GM12891 (cell line): ENCODE measurements at regions not wholly inside any gene's neighbourhood (a gene's known extent, or its start where the extent isn't known, plus 50 kb on each side); places are given as distances from the start of the nearest gene placed in this dataset.

ENCODE experiments used
- PAX5 ChIP-seq: IDR thresholded peaks from 2 replicates; pipeline ENCODE4 v1.6.1; 2011; ENCODE audit warnings: low read length, moderate library complexity, mild to moderate bottlenecking; ENCODE audit not compliant: insufficient read depth, severe bottlenecking
- POLR2A ChIP-seq: IDR thresholded peaks from 2 replicates; pipeline ENCODE4 v1.6.1; 2011; ENCODE audit warnings: low read depth, low read length, control low read depth
- POLR2AphosphoS5 ChIP-seq: IDR thresholded peaks from 2 replicates; pipeline ENCODE4 v1.6.1; 2011; ENCODE audit warnings: low read depth, low read length, control low read depth
- POU2F2 ChIP-seq: IDR thresholded peaks from 2 replicates; pipeline ENCODE4 v1.6.1; 2011; ENCODE audit warnings: low read depth, mild to moderate bottlenecking, control low read depth, low read length, moderate library complexity
- SPI1 ChIP-seq: IDR thresholded peaks from 2 replicates; pipeline ENCODE4 v1.6.1; 2011; ENCODE audit warnings: low read depth, low read length, control low read depth
- TAF1 ChIP-seq: IDR thresholded peaks from 2 replicates; pipeline ENCODE4 v1.6.1; 2011; ENCODE audit warnings: low read depth, low read length, control low read depth

- TF ChIP-seq POLR2A (no peak), POLR2AphosphoS5 (no peak), TAF1 (no peak), SPI1 (no peak), POU2F2 (no peak), PAX5 (no peak)
Measured at GRCh38 chr4:187615972-187616371, 379.6 kb upstream of the ZFP42 start.
